HT1080 (cell line): ENCODE measurements at regions not wholly inside any gene's neighbourhood (a gene's known extent, or its start where the extent isn't known, plus 50 kb on each side); places are given as distances from the start of the nearest gene placed in this dataset.
A peak's percentile ranks its signal among the peaks of the same experiment; 100 is the strongest.

Experiments used
- DNase-seq: peaks from one replicate; pipeline ENCODE4 v3.0.0-alpha.2; 2015; ENCODE audit warnings: low read depth

DNA sequence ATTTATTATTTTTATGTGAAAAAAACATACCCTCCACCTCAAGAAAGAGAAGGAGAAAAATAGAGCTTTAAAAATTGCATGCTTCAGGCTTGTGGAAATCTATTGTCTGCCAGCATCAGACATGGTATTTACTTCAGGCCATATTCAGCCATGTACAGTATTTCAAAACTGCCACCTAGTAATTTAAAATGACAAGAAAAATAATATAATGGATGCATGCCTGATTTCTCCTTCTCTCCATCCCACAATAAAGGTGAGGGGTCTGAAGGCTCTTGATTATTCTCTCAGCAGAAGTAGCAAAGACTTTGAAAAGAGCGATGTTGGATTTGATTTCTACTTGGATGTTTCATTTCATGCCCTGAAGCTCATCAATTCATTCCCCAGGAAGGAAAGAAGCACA is 250.7 kb downstream of the TBC1D4 start:
- DNase-seq: no peak

DNA sequence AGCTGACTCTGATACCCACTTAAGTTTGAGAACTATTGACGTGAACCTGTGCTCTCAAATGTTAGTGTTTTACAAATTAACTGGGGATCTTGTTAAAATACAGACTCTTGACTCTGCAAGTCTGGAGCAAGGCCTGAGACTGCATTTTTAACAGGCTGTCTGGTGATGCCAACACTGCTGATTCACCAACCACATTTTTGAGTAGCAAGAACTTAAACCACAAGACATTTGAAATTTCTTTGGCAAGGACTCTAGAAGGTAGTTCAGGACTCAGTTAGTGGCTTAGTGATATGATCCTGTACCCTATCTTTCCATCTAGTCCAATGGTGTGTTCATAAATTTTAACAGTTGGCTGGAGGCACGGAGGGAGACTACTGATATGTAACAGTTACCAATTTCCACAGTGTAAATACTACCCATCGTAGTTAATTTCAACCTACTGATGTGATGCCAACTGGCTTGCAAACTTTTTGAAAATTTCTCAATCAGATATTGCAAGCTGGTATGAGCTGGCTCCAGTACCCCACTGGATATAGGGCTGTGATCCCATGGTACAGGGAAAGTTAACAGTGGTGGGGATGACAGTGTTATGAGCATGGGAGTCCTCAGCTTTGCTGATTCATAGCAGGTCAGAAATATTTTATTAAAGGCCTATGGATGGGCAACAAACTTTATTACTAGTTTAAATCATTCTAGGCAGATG is 255.1 kb downstream of the TBC1D4 start:
- peak; percentile 90 for DNase-seq

DNA sequence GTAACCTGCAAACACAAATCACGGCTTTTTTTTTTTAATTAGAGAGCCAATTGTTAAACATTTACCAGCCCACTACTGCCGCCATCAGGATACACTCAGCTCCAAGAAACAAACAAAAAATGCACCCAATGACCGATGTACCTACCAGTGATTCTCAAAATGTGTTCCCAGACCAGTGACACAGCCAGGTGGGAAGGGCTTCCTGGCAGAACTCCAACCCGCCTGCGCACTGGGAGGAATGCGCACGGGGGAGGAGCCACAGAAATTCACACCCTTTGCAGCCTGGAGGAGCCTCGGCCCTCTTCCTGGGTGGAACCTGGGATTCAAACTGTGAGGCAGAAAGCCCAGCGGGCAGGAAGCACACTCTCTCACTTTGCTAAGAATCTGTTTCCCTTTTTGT is 255.9 kb downstream of the TBC1D4 start:
- peak; percentile 72 for DNase-seq

DNA sequence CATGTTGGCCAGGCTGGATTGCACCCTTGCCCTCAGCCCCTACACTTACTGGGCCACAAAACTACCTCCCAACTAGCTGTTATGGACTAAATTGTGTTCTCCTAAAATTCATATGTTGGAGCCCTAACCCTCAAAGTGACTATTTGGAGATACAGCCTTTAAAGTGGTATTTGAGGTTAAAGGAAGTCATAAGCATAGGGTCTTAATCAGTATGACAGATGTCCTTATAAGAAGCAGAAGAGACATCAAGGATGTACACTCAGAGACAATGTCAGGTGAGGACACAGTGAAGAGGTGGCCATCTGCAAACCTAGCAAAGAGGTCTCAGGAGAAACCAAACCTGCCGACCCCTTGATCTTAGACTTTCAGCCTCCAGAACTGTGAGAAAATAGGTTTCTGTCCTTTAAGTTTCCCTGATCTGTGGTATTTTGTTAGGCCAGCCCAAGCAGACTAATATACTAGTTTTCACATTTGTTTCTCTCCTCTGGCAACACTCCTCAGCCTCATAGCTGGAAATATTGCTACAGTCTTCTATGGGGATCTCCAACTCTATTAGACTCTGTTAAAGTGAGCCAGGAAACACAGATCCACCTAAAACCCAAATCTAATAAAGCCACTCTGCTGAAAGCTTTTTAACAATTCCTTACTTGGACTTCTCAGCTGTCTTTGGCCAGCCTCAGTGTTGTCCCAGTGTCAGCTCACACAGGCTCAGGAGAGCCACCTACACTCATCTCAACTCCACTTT is 256.5 kb downstream of the TBC1D4 start:
- DNase-seq: no peak

DNA sequence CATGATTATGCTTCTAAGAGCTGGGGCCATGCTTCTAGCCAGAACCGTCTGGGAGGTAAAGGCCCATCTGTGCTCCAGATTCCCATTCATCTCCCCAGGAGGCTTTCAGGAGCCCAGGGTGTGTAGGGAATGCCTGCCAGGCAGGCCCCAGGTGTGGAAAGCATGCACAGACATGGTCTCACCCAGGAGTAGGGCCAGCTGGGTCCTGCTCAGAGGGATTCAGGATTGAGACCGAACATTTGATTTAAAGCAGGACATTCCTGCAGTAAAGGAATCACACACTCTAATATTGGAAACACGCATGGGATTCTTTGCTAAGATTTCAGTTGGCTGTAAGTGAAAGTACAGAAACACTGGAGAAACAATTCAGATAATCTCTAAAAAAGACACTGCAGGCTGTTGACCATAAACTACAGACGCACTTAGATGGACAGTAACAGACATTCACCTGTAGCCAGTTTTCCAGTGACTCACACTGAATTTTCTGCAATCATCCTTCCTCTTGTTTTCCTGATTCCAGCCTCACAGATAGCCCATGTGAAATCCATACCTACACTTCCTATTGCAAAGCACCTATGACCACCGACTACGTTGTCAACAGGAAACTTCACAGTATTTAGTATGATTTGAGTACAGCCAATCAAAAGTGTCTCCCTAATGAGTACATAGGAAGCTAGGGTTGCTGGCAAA is 257.8 kb downstream of the TBC1D4 start:
- no peak for DNase-seq

DNA sequence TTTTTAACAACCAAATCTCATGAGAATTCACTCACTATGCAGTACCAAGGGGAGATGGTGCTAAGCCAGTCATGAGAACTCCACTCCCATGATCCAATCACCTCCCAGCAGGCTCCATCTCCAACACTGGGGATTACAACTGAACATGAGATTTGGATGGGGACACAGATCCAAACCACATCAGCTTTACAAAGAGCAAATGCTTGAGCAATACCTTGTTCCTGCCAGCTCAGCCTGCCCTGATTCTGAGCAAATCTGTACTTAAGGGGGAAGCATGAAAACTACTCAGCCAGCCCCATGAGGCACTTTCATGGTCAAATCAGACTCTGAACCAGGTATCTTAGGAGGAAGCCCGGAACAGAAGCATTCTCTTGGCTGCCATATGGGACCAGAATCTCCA is 259.9 kb downstream of the TBC1D4 start:
- DNase-seq: no peak

DNA sequence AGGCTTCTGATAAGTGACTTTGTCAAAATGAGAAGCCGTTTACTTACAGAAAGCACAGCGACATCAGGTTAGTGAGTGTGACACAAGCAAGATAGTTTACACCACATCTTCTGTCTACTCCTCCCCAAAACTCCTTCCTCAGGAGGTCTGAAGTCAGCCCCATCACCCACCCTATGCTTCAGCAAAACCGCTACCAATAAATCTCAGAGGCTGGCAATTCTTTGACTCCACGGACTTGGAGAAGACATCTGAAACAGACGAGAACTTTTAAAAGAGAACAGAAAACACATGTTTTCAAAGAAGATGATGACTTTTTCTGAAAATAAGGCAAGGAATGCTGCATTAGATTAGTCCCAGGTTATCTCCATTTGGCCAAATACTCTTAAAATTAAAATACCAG is 261.1 kb downstream of the TBC1D4 start:
- no peak for DNase-seq

DNA sequence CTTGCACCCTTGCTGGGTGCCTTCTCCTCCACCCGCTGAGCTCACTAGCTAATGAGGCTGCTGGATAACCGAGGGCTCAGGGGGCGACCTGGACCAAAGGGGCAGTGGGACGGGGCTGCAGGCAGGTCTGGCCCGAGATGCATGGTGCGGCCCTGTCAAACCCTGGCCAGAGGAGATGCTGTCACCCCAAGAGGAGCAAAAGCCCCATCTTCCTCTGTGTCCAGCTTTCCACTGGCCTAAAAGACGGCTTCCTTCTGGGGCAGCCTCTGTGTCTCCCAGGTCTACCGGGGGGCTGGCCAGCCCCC is 261.8 kb downstream of the TBC1D4 start:
- DNase-seq: no peak

DNA sequence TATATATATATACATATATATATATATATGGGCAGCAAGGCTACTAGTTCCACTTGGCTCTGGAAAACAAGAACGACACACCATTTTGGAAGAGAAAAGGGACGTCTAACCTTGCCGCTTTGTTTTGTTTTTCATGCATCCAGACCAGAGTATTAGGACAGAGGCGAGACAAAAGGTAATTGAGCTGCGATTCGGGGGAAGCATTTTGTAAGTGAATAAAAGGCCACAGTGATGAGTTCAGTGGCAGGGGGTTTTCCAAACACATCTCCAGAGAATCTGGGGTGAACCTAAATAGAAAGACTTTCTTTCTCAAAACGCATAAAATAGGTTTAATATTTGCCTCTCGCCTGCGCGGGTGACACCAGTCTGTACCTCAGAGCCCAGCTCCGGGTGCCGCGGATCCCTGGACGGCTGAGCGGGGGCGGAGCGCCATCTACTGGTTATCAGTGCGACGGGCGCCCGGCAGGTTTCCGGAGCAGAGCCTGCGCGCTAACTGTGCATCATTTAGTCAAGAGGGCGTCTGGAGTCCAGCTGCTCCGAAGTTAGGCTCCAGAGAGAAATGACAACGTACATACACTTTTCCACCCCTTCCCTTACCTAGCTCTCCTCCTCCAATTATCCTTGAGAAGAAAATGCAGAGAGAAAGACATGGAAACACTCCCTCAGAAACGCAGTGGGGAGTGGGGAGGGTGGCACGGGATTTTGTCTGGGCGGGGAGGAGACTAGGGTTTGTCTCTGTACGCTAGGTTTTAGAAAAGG is 262.3 kb downstream of the TBC1D4 start:
- DNase-seq: peak; percentile 75

DNA sequence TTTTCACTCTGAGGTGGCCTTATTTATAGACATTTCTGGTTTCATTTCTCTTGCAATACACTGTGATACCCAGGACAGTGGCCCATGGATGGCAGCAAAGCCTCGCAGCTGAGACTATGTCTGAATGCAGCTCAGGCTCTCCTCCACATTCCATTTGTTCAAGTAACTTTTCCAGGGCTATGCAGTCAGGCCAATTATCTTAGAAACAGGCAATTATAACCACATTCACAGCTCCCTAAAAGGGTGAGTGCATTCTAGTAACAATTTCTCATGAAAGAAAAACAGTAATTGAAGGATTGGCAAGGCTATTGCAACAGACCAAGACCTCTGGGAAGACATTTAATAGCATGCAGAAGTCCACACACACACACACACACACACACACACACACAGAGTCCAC is 264.0 kb downstream of the TBC1D4 start:
- peak; percentile 11 for DNase-seq

DNA sequence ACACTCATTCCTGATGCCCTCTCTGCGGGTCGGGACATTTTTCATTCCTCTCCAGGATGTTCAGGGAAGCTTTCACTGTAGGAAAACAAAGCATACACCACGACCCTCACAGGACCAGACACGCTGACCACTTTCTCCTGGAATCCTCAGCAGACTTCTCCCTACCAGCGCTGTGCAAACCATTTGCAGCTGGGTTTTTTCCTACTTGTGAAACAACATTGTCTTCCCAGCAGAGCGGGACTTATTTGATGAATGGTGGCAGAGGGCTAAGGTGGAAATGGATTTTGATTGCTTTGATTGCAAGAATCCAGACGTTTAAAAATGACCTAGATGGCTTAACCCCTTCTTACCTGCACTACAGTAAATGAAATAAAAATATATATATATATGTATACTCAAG is 265.9 kb downstream of the TBC1D4 start:
- DNase-seq: no peak

DNA sequence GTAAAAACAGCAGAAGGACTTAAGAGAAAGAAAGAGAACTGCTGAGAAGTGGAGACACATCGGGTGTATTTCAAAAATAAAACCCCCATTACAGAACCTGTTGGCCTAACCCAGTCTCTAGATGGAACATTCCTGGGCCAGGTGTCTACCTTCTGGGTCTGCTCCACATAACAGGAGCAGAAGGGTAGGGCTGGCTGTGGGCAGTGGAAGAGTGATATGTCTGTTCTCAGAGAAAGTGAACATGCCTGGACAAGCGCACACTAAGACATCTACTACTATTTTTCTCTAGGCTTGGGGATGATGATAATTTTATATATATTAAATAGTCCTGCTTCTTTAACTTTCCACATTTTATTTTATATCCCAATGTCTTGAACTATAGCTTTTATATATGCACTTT is 267.1 kb downstream of the TBC1D4 start:
- DNase-seq: no peak

DNA sequence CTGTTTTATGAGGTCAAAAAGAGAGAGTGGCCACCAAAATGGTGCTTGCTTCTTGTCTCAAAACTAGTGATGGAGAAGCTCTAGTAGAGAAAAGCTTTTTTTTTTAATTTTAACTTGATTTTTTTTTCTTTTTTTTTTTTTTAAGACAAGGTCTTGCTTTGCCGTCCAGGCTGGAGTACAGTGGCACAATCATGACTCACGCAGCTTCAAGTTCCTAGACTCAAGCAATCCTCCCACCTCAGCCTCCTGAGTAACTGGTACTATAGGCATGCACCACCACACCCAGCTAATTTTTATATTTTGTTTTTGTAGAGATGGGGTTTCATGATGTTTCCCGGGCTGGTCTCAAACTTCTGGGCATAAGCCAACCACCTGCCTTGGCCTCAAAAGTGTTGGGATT is 279.0 kb downstream of the TBC1D4 start:
- peak; percentile 50 for DNase-seq

DNA sequence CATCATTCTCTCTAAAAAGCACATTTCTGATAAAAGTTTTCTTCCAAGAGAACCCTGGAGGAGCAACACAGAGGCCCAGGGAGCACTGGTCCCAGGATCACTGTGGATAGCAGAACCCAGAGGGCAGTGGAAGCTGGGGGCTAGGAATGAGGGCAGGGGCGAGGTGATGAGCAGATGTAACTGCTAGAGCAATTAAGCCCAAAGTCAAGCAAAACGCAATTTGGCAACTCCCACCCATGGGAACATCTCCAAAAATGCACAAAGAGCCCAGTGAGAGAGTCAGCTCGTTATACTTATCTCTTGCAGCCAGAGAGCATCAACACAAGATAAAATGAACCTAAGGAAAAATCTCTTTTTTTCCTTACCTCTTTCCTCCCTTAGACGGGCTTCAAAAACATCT is 284.2 kb downstream of the TBC1D4 start:
- DNase-seq: no peak

DNA sequence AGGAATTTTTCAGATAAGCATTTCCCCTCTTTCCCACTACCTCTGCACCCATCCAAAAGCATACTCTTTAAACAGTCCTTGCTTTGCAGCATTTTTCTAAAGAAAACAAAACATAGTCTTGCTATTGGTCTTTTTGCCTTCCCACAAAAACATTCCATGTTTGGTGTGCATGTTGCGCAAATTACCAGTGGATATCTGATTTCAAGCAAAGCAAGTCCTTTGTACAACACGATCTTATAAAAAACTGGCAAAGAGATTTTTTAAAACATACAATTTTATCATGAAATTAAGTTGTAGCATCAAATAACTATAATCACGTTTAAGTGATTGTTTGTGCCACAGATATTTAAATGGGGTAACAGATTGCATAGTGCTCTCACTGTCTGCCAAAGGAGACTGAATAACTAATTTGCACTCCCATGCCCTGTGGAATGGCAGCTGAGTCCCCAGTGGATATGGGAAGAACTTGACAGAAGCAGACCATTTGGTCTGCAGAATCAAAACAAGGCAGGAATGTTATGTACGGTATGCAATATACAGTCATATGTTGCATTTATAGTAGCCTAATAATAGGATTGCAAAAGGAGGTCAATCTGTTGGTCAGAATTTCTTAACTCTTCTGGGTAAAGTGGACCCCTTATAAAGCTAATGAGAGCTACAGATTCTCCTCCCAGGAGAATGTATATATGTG is 285.7 kb downstream of the TBC1D4 start:
- DNase-seq: no peak

DNA sequence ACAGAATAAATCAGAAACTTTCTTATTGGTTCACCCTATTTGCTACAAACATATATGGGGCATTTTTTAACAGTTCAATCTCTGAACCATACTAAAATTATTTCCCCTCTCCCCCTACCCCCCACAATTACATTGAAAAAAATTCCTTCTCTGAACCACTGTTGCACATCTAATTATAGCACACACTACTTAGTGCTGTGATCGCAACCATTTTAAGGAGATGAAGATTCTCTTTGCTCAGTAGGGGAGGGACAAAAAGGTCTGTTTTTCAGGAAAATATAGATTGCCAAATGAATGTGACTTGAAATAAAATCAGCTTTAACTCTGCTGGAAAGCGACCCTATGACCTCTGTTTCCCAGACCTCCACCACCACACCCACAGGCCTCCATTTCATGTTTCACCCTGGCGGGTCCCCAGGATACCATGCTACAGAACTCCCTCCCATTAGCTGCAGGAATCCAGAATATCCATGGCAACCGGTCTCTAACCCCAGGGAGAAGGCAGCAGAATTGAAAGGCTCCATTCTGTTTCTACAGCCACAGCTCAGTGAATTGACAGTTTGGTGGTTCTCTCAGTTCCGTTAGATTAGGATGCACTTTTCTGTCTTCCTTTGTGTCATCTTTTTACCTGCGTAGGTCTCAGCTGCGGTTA is 286.3 kb downstream of the TBC1D4 start:
- DNase-seq: no peak

DNA sequence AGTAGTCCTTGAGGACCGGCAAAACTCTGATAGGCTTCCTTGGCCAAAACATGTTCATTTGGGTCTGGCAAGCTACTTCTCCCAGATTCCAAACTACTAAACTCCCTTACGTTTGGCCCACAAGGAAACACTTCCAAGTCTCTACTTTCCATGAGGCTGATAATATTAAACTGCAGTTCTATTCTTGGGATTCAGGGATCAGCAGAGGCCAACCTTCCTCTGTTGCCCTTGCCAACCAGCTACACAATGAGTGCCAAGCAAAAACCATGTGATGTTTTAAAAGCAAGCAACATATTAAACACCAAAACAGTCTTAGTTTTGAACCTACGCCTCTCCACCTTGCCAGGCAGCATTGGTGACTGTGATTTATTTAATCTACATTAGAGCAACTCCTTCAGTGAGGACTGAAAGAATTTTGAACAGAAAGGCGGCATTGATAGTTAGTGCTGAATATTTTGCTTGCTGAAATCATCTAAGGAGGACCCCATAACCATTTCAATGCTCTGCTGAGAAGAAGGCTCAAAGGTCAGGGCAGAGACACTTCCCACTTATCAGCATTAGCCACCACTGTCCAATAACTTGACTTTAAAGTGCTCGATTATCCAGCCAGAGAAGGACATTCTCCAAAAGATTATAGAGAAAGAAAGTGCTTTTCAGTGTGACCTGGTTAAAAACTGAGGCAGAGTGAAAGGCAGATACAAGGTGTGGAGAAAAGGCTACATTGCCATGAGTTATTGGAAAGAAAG is 287.1 kb downstream of the TBC1D4 start:
- no peak for DNase-seq

DNA sequence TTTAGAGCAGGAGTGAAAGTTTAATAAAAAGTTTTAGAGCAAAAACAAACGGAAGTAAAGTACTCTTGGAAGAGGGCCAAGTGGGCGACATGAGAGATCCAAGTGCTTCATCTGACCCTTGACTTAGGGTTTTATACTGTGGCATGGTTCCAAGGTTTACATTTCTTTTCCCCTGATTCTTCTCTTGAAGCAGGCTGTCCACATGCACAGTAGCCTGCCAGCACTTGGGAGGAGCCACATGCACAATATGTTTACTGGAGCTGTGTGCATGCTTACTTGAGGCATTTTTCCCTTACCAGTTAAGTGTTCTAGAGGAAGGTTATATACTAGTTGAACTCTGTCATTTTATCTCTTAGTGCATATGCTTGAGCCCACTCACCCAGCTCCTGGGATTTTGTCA is 295.6 kb downstream of the TBC1D4 start:
- DNase-seq: no peak

DNA sequence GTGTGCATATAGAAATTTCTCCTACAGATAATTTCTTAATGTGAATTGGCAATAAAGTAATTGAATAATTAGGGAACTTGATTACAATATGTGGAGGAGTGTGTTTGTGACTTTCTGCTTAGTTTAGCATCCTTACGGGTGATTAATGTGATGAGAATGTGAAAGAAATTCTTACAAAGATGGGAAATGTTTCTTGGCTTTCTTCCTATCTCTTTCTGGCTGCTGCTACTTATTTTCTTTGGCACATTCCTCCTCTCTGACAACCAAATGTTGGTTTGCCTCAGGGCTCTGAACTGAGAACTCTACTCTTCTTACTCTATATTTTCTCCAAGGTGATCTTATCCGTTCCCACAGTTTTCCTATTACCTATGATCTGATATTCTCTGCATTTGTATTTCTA is 300.1 kb downstream of the TBC1D4 start:
- peak; percentile 78 for DNase-seq

DNA sequence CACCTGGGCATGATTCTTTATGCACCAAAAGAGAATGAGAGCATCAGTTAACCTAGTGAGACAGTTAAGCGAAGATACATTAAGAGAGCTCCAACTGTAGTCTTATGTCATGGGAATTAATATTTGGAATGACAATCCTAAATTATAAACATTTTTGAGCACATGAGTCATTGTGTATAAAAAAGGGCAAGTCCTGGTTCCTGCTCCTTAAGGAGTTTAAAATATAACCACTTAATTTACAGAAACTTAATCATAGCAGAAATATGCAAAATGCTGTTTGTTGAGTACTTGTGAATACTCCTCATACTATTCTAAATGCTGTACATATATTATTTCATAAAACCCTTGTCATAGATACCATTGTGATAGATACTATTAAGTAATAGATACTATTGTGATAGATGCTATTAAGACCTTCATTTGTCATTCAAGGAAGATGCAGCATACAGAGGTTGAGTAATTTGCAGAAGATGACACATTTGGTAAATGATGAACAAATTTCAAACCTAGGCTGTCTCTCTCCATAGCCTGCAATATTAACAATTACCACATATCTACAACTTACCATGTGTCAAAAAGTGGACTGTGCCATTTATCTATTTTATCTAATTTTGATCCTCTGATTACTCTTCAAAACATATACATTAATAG is 301.0 kb downstream of the TBC1D4 start:
- DNase-seq: no peak
